Body of pancreas (tissue), 4 donors: ENCODE measurements at regions not wholly inside any gene's neighbourhood (a gene's known extent, or its start where the extent isn't known, plus 50 kb on each side); places are given as distances from the start of the nearest gene placed in this dataset.

Source experiments
- CTCF ChIP-seq, 7 experiments: fragments of 450-650 bp in 4 of 7; fragments of 200-600 bp in 3 of 7; sonication (generic) in 3 of 7; IDR thresholded peaks; one replicate each; pipeline ENCODE4 v1.5.1; 2016 to 2019; ENCODE audit warnings: antibody characterized with exemption in 7 of 7
- POLR2A ChIP-seq, 3 donors: fragments of 450-650 bp; IDR thresholded peaks; one replicate each; pipeline ENCODE4 v1.6.1; 2016; ENCODE audit warnings: antibody characterized with exemption in 3 of 3, mild to moderate bottlenecking in 2 of 3

- no peak for TF ChIP-seq CTCF (IDR thresholded peaks at IDR 0.05)
- no peak for TF ChIP-seq POLR2A (IDR thresholded peaks at IDR 0.05)
These were observed 120.0 kb upstream of the DIAPH2 start for GRCh38 chrX:96564595-96564994.
